ENCODE measurements at regions not wholly inside any gene's neighbourhood (a gene's known extent, or its start where the extent isn't known, plus 50 kb on each side); places are given as distances from the start of the nearest gene placed in this dataset.
A peak's percentile ranks its signal among the peaks of the same experiment; 100 is the strongest.

DNA sequence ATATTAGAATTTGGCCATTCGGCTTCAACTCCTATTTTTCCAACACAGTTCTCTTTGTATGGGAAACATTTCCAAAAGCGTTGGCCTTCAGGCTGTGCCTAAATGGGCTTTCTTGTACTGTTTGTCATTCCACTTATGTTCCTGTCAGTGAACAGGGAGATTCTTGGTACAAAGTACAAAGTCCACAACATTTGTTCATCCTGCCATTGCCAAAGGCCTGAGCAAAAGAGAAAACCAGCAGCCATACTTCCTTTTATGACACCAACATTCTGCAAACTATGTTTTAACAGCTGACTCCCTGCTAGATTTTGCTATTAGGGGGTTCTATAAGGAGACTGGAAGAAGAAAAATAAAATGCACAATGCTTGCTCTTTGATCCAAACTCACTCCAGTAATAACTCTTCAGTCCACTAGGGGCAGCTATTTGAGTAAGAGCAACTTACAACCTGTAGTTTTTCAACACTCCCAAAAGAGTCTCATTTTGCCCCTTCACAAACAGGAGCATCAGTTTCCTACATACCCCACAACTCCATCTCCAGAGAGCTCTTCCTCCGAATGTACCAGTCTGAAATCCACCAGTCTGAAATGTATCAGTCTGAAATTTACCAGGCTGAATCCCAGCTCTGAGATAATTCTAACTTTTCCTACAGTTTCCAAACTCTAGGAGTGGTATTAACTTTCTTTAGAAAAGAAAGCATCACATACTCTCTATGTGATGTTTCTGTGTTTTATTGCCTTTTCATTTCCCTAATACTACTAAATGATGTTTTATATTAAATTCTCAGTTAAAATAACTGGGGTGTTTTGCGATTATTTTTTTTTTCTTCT, 693.8 kb downstream of the DNAH5 start:
- Histone ChIP-seq H3K9me3 (ENCODE audit: control insufficient read depth, low read length) (no peaks in the 10 kb centered on the region), H3K36me3 (ENCODE audit: control insufficient read depth, insufficient read depth, low read length) (no peaks in the 10 kb centered on the region), H3K9ac (ENCODE audit: extremely low read depth, low read length, poor library complexity, severe bottlenecking) (no peak overlapping the region), H3K27ac (ENCODE audit: low read depth, low read length) (no peak overlapping the region), H3K4me3 (ENCODE audit: low read length) (no peak overlapping the region), H3K4me1 (ENCODE audit: control insufficient read depth, insufficient read depth, low read length) (peaks cover 4% of the 10 kb centered on the region), H3K27me3 (ENCODE audit: control insufficient read depth, insufficient read depth, low read length, poor library complexity, severe bottlenecking) (no peaks in the 10 kb centered on the region)
- Mint-ChIP-seq H3K4me1 (peaks cover 3% of the 10 kb centered on the region), H3K36me3 (ENCODE audit: low read depth) (no peaks in the 10 kb centered on the region), H3K27me3 (ENCODE audit: insufficient read depth) (no peaks in the 10 kb centered on the region), H3K27ac (no peak overlapping the region), H3K4me3 (no peak overlapping the region), H3K9me3 (no peaks in the 10 kb centered on the region)
- no peak for DNase-seq
- WGBS, 2 experiments (ENCODE audit: insufficient coverage in 1 of 2, insufficient read length in 1 of 2) = 83 to 93% methylated on average over 3 to 4 of the region's 4 CpGs
- TF ChIP-seq, protein P1, sequence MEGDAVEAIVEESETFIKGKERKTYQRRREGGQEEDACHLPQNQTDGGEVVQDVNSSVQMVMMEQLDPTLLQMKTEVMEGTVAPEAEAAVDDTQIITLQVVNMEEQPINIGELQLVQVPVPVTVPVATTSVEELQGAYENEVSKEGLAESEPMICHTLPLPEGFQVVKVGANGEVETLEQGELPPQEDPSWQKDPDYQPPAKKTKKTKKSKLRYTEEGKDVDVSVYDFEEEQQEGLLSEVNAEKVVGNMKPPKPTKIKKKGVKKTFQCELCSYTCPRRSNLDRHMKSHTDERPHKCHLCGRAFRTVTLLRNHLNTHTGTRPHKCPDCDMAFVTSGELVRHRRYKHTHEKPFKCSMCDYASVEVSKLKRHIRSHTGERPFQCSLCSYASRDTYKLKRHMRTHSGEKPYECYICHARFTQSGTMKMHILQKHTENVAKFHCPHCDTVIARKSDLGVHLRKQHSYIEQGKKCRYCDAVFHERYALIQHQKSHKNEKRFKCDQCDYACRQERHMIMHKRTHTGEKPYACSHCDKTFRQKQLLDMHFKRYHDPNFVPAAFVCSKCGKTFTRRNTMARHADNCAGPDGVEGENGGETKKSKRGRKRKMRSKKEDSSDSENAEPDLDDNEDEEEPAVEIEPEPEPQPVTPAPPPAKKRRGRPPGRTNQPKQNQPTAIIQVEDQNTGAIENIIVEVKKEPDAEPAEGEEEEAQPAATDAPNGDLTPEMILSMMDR (conservative IDR thresholded peaks at IDR 0.05) = peak; percentile 84

DNA sequence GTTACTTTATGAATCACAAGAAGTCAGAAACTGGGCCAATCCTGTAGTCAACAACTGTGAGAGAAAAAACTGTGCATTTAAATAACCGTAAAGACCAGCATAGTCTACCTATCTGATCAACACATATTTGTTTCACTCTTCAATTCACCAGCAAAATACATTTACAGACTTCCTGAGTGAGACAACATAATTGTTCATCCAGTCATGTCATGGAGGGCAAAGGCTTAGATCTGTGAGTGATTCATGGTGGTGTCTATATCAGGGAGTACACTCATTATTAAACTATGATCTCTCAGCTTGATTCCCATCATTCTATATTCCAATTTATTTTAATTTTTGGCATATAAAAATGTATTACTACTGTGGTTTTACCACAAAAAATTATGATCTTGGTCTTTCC, 694.6 kb downstream of the DNAH5 start:
- 94 to 100% methylated on average over 1 of the region's 1 CpG for WGBS, 2 experiments (ENCODE audit: insufficient coverage in 1 of 2, insufficient read length in 1 of 2)
- H3K4me3 Mint-ChIP-seq = no peak overlapping the region
- peaks cover 4% of the 10 kb centered on the region for H3K27me3 Mint-ChIP-seq (ENCODE audit: insufficient read depth)
- DNase-seq = no peak
- peaks cover 6% of the 10 kb centered on the region for H3K9me3 Mint-ChIP-seq
- Histone ChIP-seq H3K27ac (ENCODE audit: low read depth, low read length) (no peak overlapping the region), H3K36me3 (ENCODE audit: control insufficient read depth, insufficient read depth, low read length) (no peaks in the 10 kb centered on the region), H3K9ac (ENCODE audit: extremely low read depth, low read length, poor library complexity, severe bottlenecking) (no peak overlapping the region), H3K4me3 (ENCODE audit: low read length) (no peak overlapping the region), H3K4me1 (ENCODE audit: control insufficient read depth, insufficient read depth, low read length) (peaks cover 4% of the 10 kb centered on the region), H3K27me3 (ENCODE audit: control insufficient read depth, insufficient read depth, low read length, poor library complexity, severe bottlenecking) (no peaks in the 10 kb centered on the region), H3K9me3 (ENCODE audit: control insufficient read depth, low read length) (no peaks in the 10 kb centered on the region)
- no peaks in the 10 kb centered on the region for H3K36me3 Mint-ChIP-seq (ENCODE audit: low read depth)
- TF ChIP-seq, protein P1 (conservative IDR thresholded peaks at IDR 0.05) = no peak
- H3K27ac Mint-ChIP-seq = no peak overlapping the region
- peaks cover 3% of the 10 kb centered on the region for H3K4me1 Mint-ChIP-seq

DNA sequence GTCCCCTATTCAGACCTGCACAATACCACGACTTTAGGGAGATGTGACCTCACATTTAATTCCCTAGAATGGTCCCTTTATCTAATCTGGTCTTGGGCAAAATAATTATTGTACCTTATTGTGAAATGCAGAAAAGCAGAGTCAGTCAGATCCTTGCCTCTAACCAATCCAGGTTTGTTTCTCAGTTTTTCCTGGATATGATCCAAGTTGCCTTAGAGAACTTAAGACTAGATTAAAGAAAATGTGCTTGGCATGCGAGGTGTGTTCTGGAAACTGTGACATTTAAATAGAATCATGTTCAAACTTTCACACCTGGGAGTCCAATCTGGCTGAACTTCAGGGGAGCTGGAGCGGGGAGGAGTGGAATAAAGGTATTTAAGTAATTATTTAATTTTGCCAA, 696.2 kb downstream of the DNAH5 start:
- Mint-ChIP-seq H3K4me1 (peaks cover 3% of the 10 kb centered on the region), H3K36me3 (ENCODE audit: low read depth) (no peaks in the 10 kb centered on the region), H3K9me3 (peaks cover 10% of the 10 kb centered on the region), H3K27me3 (ENCODE audit: insufficient read depth) (peaks cover 4% of the 10 kb centered on the region), H3K4me3 (no peak overlapping the region), H3K27ac (no peak overlapping the region)
- Histone ChIP-seq H3K4me1 (ENCODE audit: control insufficient read depth, insufficient read depth, low read length) (peaks cover 4% of the 10 kb centered on the region), H3K27me3 (ENCODE audit: control insufficient read depth, insufficient read depth, low read length, poor library complexity, severe bottlenecking) (no peaks in the 10 kb centered on the region), H3K9ac (ENCODE audit: extremely low read depth, low read length, poor library complexity, severe bottlenecking) (no peak overlapping the region), H3K27ac (ENCODE audit: low read depth, low read length) (no peak overlapping the region), H3K9me3 (ENCODE audit: control insufficient read depth, low read length) (peaks cover 5% of the 10 kb centered on the region), H3K36me3 (ENCODE audit: control insufficient read depth, insufficient read depth, low read length) (no peaks in the 10 kb centered on the region), H3K4me3 (ENCODE audit: low read length) (no peak overlapping the region)
- DNase-seq = no peak
- 89 to 100% methylated on average over 1 to 3 of the region's 3 CpGs for WGBS, 2 experiments (ENCODE audit: insufficient coverage in 1 of 2, insufficient read length in 1 of 2)
- TF ChIP-seq, protein P1 (conservative IDR thresholded peaks at IDR 0.05) = no peak
